ENCODE measurements at regions not wholly inside any gene's neighbourhood (a gene's known extent, or its start where the extent isn't known, plus 50 kb on each side); places are given as distances from the start of the nearest gene placed in this dataset.
"Not testable (repeated sequence)": the region's sequence is repeated elsewhere in the genome, so short reads cannot be mapped to it uniquely, and the experiment has no call there.

DNA sequence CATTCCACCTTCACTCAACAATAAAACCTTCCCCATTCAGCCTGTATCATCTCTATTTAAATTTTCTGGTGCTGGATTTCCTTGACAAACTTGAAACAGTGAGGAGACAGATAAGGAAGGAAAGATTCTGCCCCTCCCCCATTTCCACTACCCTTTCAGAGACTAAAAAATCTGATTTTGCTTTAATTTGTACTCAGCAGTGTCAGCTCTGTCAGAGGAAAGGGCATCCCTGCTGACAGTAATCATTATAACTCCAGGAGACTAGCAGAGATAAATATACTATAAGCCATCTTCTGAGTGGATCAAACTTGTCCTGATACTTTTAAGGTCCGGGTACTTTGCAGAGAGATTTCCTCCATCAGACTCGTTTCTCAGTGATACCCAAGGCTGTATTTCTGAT, 155.6 kb downstream of the SAMD5 start:
- DNase-seq (ENCODE audit: low spot score): no peak
- intact Hi-C loops (cut with DNase I): no loop called here

DNA sequence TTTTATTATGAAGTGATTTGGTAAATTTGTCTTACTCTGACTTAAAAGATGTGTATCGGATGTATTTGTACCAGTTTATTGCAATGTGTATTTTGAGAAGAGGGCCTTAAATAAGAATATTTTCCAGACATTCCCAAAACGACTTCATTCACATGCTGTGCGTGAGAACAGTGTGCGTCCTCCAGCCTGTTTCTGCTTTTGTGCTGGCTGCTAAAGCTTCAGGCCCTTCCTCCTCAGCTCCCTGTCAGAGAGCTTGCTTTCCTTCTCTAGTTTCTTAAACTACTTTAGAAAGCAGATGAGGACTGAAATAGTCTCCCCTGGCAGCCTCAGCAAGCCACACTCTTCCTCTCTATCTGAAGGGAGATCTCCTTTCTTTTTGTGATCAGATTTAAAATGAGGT, 157.8 kb downstream of the SAMD5 start:
- intact Hi-C loops (cut with DNase I): no loop called here
- no peak for DNase-seq (ENCODE audit: low spot score)

DNA sequence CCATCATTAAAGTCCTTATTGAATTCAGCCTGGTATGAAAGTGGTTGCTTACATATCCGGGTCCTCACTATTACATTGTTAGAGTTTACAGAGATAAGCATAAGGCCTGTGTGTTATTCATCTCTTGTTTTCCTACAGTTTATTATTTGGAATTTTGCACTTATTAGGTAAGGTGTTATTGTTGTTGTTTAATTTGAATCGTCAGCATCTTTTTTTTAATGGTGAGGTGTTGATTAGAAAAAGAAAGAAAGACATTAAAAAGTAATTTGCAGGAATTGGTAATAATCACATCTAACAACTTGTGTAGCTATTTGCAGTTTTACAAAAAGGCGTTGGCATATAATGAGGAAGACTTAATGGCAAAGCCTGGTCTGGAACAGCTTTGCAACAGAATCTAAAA, 158.6 kb downstream of the SAMD5 start:
- no peak for DNase-seq (ENCODE audit: low spot score)
- intact Hi-C loops (cut with DNase I): no loop called here

DNA sequence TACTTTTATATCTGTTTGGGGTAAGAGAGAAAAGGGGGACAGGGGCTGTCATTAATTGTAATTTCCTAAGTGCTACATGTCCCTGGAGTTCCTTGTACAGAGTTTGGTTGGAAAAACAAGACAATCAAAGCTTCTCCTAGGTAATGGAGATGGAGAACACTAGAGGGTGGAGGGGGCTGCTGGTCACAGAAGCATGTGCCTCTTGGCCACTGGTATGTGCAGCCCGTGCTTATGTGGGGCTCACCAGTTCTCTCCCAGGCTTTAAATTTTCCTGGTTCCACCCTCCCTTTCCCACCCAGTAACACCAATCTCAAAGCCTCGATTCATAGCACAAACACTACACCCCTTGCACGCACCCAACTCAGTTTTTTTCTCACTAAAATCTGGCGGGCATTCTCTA, 165.6 kb downstream of the SAMD5 start:
- DNase-seq (ENCODE audit: low spot score): no peak
- intact Hi-C loops (cut with DNase I): no loop called here

DNA sequence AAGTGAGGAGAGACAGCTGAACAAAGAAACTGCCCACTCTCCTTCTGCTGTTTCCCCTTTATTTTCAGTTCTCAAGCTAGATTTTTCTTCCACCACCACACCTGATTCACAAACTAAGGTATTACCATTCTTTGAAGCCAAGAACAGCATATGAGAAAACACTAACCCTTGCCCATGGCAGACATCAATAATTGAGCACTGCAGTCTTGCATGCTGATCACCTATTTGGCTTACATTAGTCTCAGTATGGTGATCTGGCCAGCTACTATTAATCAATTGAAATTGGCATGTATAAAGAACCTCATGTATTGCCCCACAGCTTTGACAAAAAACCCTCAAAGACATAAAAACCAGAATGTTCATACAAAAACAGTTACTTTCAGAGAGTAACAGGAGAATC, 166.3 kb downstream of the SAMD5 start:
- intact Hi-C loops (cut with DNase I): no loop called here
- DNase-seq (ENCODE audit: low spot score): no peak

DNA sequence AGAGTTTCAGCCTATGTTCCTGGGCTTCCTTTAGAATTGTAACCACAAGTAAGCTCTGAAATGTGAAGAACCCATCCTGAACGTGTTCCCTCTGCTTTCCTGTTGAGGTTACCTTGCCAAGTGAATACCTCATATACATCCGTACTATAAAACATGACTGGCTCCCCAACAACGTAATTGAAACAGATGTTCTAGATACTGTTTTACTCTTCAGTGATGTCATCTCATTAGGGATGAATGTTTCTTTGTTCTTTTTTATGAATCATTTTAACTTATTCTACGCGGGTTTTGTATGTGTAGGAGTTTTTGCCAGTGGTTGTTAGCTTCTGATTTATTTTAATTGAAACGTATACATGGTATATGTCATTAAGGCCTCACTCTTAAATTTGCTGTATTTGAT, 166.8 kb downstream of the SAMD5 start:
- DNase-seq (ENCODE audit: low spot score): no peak
- intact Hi-C loops (cut with DNase I): no loop called here

DNA sequence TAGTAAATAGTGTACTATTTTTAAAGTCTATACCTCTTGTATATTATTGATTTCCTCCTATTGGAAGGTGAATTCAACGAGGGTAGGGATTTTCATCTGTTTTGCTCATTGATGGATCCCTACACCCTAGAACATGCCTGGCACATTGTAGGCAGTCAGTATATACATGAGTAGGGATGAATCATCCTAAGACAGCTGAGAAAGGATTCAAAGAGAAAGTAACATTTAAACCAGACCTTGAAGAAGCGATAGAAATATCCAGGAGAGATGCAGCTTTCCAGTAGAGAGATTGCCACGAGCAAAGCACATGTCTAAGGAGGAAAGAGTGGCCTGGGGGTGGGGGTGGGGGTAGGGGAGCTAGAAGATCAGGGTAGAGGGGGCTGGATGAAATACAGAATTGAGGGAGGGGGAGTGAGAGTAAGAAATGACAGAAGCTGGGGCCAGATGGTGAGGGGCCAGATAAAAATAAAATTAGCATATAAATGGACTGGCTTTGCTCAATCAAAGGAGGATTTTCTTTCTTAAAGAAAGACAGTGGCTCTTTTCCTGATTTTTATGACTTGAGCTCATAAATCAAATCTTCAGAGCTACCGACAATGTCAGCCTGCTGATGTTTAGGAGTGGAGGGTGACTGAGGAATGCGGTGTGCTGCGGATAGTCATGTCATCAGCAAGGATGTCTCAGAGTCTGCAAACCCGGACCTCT, 168.2 kb downstream of the SAMD5 start:
- intact Hi-C loops (cut with DNase I): no loop called here
- no peak for DNase-seq (ENCODE audit: low spot score)

DNA sequence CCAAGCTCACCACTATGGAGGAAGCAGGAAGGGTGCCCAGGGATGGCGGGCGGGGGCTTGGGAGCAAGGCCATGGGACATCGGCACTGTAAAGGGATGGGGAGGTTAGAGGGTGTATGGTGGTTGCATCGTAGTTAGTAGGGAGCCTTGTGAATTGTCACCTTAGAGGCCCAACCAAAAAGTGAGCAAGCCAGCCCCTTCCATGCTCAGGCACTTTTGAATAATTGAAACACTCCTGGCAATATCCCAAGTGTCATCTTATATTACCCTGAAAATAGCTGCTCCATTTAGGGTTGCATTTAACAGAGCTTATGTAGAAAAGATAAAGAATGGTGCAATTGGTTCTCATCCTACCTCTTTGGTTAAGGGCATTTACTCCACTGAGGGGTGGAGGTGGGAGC, 169.2 kb downstream of the SAMD5 start:
- DNase-seq (ENCODE audit: low spot score): no peak
- intact Hi-C loops (cut with DNase I): no loop called here

DNA sequence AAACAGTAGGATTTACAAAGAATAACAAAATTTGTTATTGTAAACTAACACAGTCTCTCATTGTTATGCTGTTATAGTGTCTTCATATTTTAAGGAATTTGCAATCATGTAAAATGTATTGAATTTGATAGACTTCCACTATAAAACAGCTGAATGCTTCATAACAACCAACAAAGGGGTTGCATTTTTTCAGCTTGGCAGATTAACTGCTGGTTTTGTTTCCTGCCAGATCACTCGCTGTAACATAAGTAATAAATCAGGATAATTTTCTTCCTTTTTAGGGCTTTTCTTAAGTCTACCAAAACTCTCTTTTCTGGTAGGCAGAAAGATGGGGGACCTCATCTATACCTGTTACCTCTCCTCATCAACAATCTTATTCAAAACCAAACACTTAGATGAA, 169.8 kb downstream of the SAMD5 start:
- DNase-seq (ENCODE audit: low spot score): no peak
- intact Hi-C loops (cut with DNase I): no loop called here

DNA sequence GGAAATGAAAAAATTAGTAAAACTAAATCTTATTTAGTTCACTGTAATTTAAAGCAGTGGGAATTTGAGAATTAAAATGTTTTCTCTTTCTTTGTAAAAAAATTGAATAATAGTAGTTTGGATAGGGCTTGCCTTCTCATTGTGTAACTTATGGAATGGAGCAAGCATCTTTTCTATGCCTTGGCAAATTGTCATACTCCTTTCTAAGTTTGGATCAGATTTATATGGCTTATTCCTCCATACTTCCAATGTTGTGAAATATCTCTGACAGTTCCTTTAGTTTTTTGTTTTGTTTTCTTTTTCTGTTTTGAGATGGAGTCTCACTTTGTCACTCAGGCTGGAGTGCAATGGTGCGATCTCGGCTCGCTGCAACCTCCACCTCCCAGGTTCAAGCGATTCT, 176.4 kb downstream of the SAMD5 start:
- intact Hi-C loops (cut with DNase I): no loop called here
- DNase-seq (ENCODE audit: low spot score): no peak

DNA sequence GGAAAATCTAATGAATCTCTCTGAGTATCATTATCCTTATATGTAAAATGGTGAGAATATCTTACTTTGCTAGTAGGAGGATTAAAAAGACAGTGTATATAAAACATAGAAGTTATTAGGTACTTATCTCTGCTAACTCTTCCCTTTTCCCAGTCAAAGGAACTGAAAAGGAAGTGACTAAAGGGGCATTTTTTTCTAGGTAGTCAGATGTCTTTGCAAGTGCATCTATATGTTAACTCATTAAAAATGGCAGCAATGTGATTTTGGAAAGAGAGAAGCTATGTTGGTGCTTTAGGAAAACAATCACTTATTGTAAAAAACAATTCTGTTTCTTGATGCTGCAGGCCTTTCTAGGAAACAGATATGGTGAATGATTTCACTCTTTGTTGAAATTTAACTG, 180.9 kb downstream of the SAMD5 start:
- no peak for DNase-seq (ENCODE audit: low spot score)
- intact Hi-C loops (cut with DNase I): no loop called here

DNA sequence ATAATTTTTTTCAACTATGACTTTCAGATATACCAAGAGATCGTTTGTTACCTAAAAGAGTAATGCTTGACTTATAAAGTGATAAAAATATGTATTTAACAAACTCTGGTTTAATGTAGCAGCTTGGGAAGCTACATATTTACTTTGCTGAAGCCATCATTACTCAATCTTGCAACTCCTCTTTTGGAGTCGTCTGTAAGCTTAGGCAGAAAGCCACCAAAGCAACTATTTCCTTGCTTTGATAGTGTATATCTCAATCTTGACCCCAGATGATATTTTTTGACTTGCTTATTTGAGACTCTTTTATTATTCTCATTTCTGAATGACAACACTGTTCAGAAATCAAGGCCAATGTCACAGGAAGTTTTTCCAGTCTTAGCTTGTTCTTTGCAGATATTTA, 183.0 kb downstream of the SAMD5 start:
- no peak for DNase-seq (ENCODE audit: low spot score)
- intact Hi-C loops (cut with DNase I): no loop called here

DNA sequence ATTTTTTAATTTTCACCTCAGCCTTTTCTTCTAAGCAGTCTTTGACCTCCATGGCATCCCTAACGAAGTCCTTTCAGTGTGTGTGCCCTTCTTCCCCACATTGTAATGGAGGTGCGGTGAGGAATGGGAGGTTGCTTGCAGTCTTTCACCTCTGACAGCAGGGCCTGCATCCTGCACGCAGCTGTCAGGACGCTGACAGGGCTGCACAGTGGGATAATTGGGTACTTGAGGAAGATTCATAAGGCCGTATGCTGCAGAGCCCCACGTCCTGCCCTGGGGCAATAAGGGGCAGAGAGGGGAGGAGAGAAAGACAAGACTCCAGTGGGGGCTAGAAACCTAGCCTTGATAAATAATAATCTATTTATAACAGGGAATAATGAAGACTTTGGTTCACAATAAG, 184.7 kb downstream of the SAMD5 start:
- DNase-seq (ENCODE audit: low spot score): no peak
- intact Hi-C loops (cut with DNase I): no loop called here

DNA sequence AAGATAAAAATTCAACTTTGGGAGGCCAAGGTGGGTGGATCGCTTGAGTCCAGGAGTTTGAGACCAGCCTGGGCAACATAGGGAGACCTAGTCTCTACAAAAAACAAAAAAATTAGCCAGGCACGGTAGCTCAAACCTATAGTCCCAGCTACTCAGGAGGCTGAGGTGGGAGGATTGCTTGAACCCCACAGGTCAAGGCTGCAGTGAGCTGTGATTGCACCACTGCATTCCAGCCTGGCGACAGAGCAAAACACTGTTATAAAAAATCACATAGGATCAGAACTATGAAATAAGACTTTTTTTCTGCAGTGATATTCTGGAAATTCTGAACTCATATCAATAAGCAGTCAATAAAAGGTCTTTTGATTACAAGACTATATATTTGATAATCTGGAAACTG, 186.1 kb downstream of the SAMD5 start:
- intact Hi-C loops (cut with DNase I); DNase-seq (ENCODE audit: low spot score): not testable (repeated sequence)

DNA sequence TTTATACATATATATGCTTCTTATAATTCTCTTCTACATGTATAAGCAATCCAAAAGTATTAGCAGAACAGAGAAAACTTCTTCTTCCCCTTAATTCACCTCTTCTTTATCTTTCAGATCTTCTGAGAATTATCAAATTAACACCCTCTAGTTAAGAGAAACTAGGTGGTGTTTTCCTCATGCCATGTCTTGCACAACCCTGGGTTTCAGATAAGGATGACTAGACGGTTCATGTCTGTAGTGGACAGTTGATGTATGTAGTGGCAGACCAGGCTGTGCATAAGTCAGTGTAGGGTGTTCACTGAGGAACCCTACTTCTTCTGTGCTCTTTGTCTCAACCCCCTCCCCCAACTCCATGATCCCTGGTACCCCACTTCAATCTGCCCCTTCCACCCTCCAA, 187.3 kb downstream of the SAMD5 start:
- no peak for DNase-seq (ENCODE audit: low spot score)
- intact Hi-C loops (cut with DNase I): no loop called here

DNA sequence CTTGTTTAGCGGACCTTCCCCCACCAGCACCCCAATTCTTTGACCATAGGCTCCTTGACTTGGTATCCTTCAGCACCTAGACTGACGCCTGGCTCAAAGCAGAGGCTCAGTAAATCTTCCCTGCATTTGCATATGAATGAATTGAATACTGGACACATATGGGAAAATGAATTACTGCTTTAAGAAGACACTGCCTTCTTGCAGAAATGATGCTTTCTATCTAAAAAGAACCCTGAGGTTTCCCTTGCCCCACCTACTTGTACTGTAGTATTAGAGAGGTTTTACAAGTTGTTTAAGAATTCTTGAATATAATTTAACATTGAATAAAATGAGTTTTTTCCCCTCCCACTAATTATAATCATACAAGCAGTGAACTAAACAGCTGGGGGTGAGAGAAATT, 190.7 kb downstream of the SAMD5 start:
- no peak for DNase-seq (ENCODE audit: low spot score)
- intact Hi-C loops (cut with DNase I): no loop called here

DNA sequence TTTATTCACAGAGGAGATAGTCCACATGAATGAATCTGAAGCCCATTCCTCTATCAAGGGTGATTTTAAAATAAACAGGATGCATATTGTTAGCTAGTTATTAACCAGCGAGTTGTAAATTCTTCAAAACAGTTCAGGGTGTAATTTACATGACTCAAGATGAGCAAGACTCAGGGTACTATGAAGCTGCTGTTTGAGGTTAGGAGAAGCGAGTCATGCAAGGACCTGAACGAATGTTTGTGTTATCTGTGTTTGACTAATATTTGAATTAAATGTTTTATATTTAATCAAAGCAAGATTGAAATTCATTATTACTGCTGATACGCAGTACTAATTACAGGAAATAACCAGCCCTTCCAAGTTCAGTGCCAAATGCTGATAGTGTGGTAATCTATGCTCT, 191.1 kb downstream of the SAMD5 start:
- intact Hi-C loops (cut with DNase I): no loop called here
- no peak for DNase-seq (ENCODE audit: low spot score)

DNA sequence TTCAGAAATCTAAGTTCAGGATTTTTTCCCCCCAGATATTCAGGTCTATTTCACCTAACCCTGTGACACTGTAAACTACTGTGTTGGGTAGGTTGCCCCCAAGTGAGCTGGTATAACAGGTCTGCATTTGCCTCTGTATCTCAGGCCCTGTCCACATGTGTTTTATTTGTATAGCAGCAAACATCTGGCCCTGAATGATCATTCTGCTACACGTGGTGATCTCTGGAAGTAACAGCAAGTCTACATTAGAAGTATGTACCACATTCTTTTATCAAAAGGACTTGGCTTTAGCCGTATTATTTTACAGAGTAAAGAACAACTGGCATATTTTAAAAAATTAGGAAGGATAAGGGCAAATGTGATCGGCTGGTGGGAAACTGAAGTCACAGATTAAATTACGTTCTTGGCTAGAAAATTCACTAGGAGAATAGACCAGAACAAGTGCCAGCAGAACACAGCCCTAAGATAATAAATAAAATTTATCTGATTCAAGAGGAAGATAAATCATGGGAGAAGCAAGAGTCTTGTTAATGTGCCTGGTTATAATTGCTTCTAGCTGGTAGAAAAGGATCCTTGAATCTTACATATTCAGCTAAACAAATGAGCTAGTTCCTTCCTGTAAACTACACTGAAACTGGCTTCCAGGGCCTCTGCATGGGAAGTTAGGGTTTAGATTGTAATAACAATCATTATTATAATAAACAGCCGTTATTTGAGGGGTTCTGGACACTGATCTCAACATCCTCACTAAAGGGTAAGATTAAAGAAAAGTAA, 192.1 kb downstream of the SAMD5 start:
- no peak for DNase-seq (ENCODE audit: low spot score)
- intact Hi-C loops (cut with DNase I): no loop called here

DNA sequence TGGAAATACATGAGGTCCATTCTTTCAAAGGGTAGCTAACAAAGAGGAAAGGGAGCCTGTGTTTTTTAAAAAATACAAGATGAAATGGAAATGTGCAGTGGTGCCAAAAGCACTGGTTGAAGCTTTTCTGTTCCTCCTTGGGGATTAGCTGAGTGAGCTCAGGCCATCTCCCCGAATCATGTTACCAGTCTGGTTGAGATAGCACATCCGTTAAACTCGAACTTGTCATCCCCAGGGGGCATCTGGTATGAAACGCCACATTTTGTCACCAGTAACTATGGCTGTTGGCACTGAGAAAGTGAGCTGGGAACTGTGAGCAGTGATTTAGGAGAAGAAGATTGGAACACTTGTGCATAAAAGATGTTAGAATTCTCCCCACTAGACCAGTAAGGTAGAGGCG, 196.2 kb downstream of the SAMD5 start:
- intact Hi-C loops (cut with DNase I): no loop called here
- no peak for DNase-seq (ENCODE audit: low spot score)

DNA sequence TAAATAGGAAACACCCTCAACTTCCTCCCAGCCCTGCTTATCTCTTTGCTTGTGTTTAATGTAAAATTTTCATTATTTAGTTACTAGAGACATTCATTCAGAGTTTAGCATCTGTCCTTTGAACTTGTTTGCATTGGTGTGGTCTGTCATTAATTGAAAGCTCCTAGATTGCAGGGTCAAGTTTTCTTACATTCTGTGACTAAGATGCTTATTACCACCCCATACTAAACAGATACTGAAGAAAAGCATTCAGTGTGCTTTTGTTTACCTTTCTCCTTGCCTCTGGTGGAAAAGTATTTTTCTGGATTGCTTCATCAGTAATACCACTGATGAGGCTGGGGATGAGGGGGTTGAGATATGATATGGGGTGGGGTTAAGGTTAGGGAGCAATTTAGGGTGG, 199.0 kb downstream of the SAMD5 start:
- intact Hi-C loops (cut with DNase I): no loop called here

DNA sequence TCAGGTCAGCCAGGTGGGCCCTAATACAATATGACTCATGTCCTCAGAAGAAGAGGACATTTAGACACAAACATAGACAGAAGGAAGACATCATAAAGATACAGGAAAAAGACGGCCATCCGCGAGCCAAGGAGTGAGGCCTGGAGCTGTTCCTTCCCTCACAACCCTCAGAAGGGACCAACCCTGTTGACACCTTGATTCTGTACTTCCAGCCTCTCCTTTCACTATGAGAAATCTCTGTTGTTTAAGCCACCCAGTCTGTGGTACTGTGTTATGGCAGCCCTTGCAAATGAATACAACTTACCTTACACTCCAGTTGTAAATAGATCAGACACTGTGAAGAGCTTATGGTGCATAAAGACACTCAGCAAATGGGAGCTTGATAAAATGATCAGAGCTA, 199.7 kb downstream of the SAMD5 start:
- DNase-seq (ENCODE audit: low spot score): no peak
- intact Hi-C loops (cut with DNase I): no loop called here

More for the DNA sequence above, 199.0 kb downstream of the SAMD5 start:
- no peak for DNase-seq (ENCODE audit: low spot score)

All from posterior vena cava (tissue), 2 donors.